Colonic mucosa (tissue), 4 donors: ENCODE measurements at regions not wholly inside any gene's neighbourhood (a gene's known extent, or its start where the extent isn't known, plus 50 kb on each side); places are given as distances from the start of the nearest gene placed in this dataset.

Source experiments
- DNase-seq: peaks from one replicate; pipeline ENCODE4 v3.0.0-alpha.2; 2020
- H3K27ac ChIP-seq: fragments of 200-600 bp; one replicate; pipeline ENCODE4 v1.8.0; 2021
- H3K27me3 ChIP-seq: fragments of 200-600 bp; one replicate; pipeline ENCODE4 v1.8.0; 2021
- H3K36me3 ChIP-seq: fragments of 200-600 bp; one replicate; pipeline ENCODE4 v1.8.0; 2021
- H3K4me1 ChIP-seq: fragments of 200-600 bp; one replicate; pipeline ENCODE4 v1.8.0; 2021; ENCODE audit warnings: mild to moderate bottlenecking
- H3K4me3 ChIP-seq: fragments of 200-600 bp; one replicate; pipeline ENCODE4 v1.8.0; 2021
- H3K9ac ChIP-seq, 2 donors: one replicate each; pipeline ENCODE4 v1.7.0; 2013; ENCODE audit warnings: control low read depth in 2 of 2, low read depth in 2 of 2, low read length in 2 of 2
- H3K9me3 ChIP-seq: fragments of 200-600 bp; one replicate; pipeline ENCODE4 v1.8.0; 2021
- CTCF ChIP-seq: fragments of 200-600 bp; IDR thresholded peaks from one replicate; pipeline ENCODE4 v1.8.0; 2022; ENCODE audit warnings: antibody characterized with exemption, mild to moderate bottlenecking
- intact Hi-C: fragments of 100-400 bp; cut with DNase I; formaldehyde crosslinking; loops from one replicate; pipeline ENCODE4 v1.14.1; 2022
- donor health status: healthy.
- donor health status: DM: no; HTN: no; CAD: no.
- donor health status: DM: no; HTN: no; CAD: no.

GRCh38 chr18:11324956-11325882 is 175.8 kb upstream of the PIEZO2 start:
- no peak for DNase-seq
- no peaks in the 10 kb centered on the region for H3K36me3 ChIP-seq
- no peak overlapping the region for H3K4me3 ChIP-seq
- no peaks in the 10 kb centered on the region for H3K9me3 ChIP-seq
- H3K27me3 ChIP-seq = no peaks in the 10 kb centered on the region
- no peaks in the 10 kb centered on the region for H3K4me1 ChIP-seq
- H3K27ac ChIP-seq = no peak overlapping the region
- no peak for TF ChIP-seq CTCF
- intact Hi-C loops = no loop called here
- H3K9ac ChIP-seq = no peak overlapping the region

GRCh38 chr18:11324510-11324909 is 175.1 kb upstream of the PIEZO2 start:
- Histone ChIP-seq H3K9me3 (no peaks in the 10 kb centered on the region), H3K4me1 (no peaks in the 10 kb centered on the region), H3K36me3 (no peaks in the 10 kb centered on the region), H3K4me3 (no peak overlapping the region), H3K27ac (no peak overlapping the region), H3K9ac (no peak overlapping the region), H3K27me3 (no peaks in the 10 kb centered on the region)
- intact Hi-C loops = no loop called here
- DNase-seq = no peak
- no peak for TF ChIP-seq CTCF

- intact Hi-C loops = no loop called here
- H3K27me3 ChIP-seq = no peaks in the 10 kb centered on the region
- H3K27ac ChIP-seq = no peak overlapping the region
- no peak for TF ChIP-seq CTCF
- no peak overlapping the region for H3K9ac ChIP-seq
- no peaks in the 10 kb centered on the region for H3K4me1 ChIP-seq
- no peak overlapping the region for H3K4me3 ChIP-seq
- H3K36me3 ChIP-seq = no peaks in the 10 kb centered on the region
- no peaks in the 10 kb centered on the region for H3K9me3 ChIP-seq
- DNase-seq = no peak
These were observed 174.0 kb upstream of the PIEZO2 start for GRCh38 chr18:11323359-11323819.

GRCh38 chr18:11322716-11323115 is 173.3 kb upstream of the PIEZO2 start:
- no peak for DNase-seq
- Histone ChIP-seq H3K36me3 (no peaks in the 10 kb centered on the region), H3K27ac (no peak overlapping the region), H3K4me1 (no peaks in the 10 kb centered on the region), H3K27me3 (no peaks in the 10 kb centered on the region), H3K9me3 (no peaks in the 10 kb centered on the region), H3K9ac (no peak overlapping the region), H3K4me3 (no peak overlapping the region)
- TF ChIP-seq CTCF = no peak
- intact Hi-C loops = no loop called here

GRCh38 chr18:11322006-11322405 is 172.6 kb upstream of the PIEZO2 start:
- TF ChIP-seq CTCF = no peak
- Histone ChIP-seq H3K4me1 (no peaks in the 10 kb centered on the region), H3K4me3 (no peak overlapping the region), H3K9ac (no peak overlapping the region), H3K27me3 (no peaks in the 10 kb centered on the region), H3K36me3 (no peaks in the 10 kb centered on the region), H3K27ac (no peak overlapping the region), H3K9me3 (no peaks in the 10 kb centered on the region)
- no peak for DNase-seq
- intact Hi-C loops = no loop called here
